Endothelial cell of umbilical vein (primary cell): ENCODE measurements at regions not wholly inside any gene's neighbourhood (a gene's known extent, or its start where the extent isn't known, plus 50 kb on each side); places are given as distances from the start of the nearest gene placed in this dataset.

Source experiments
- BruUV-seq: library from RNA; stranded (reverse); fragments of 400-500 nt; replicated peaks from 2 replicates; lab custom pipeline; 2021; lab: Mats Ljungman, UMichigan
- CTCF ChIA-PET: fragments of 300-600, 350-600 bp; sonication (Branson Sonifier 250); formaldehyde crosslinking; loops from one replicate; lab custom pipeline; 2021; ENCODE audit warnings: antibody characterized with exemption, inconsistent platforms; lab: Charles Lee
- POLR2A ChIA-PET: fragments of 300-600, 350-600 bp; sonication (Branson Sonifier 250); formaldehyde crosslinking; loops from one replicate; lab custom pipeline; 2021; ENCODE audit warnings: antibody characterized with exemption, inconsistent platforms; lab: Charles Lee
- DNase-seq: peaks from one replicate; pipeline ENCODE4 v3.0.0-alpha.2; 2011; ENCODE audit warnings: low read depth, low spot score
- FAIRE-seq: peaks from 2 replicates; lab custom pipeline; 2011; peaks lifted over from hg19 to GRCh38; lab: Jason Lieb, UNC
- H2AFZ ChIP-seq: 2 replicates; pipeline ENCODE4 v1.6.0; 2012; ENCODE audit warnings: low read depth, low read length, control low read depth, inconsistent platforms
- H3K27ac ChIP-seq: 2 replicates; pipeline ENCODE4 v1.5.1; 2011; ENCODE audit warnings: low read depth, mild to moderate bottlenecking, control low read depth, low read length, moderate library complexity; ENCODE audit not compliant: insufficient read depth
- H3K27me3 ChIP-seq, 2 experiments: 2 replicates each; pipeline versions ENCODE4 v1.6.0 to v1.6.1; 2011; ENCODE audit warnings: low read length in 2 of 2, mixed read lengths in 1 of 2; ENCODE audit not compliant: control insufficient read depth in 2 of 2, insufficient read depth in 2 of 2
- H3K36me3 ChIP-seq, 2 experiments: 2 replicates in 1 of 2; 3 replicates in 1 of 2; pipeline ENCODE4 v1.5.1; 2011; ENCODE audit warnings: low read length in 2 of 2, mild to moderate bottlenecking in 1 of 2, moderate library complexity in 1 of 2; ENCODE audit not compliant: control insufficient read depth in 2 of 2, insufficient read depth in 2 of 2; ENCODE audit errors: extremely low read depth in 1 of 2
- H3K4me1 ChIP-seq: 3 replicates; pipeline ENCODE4 v1.5.1; 2011; ENCODE audit warnings: mild to moderate bottlenecking, low read length; ENCODE audit not compliant: control insufficient read depth, insufficient read depth; ENCODE audit errors: extremely low read depth
- H3K4me2 ChIP-seq: 2 replicates; pipeline ENCODE4 v1.6.1; 2011; ENCODE audit warnings: low read length, control low read depth, mixed read lengths; ENCODE audit not compliant: insufficient read depth
- H3K4me3 ChIP-seq, 3 experiments: fragments of 200-600 bp in 1 of 3; sonication (generic), shearing (Covaris generic) in 1 of 3; replicated peaks in 1 of 3; 2 replicates each; pipeline ENCODE4 v1.5.1; 2011 to 2016; ENCODE audit warnings: control low read depth in 3 of 3, low read length in 3 of 3, mild to moderate bottlenecking in 2 of 3, inconsistent platforms in 1 of 3, low read depth in 1 of 3, moderate library complexity in 1 of 3; ENCODE audit not compliant: insufficient read depth in 1 of 3
- H3K79me2 ChIP-seq: 2 replicates; pipeline ENCODE4 v1.6.0; 2012; ENCODE audit warnings: low read length, inconsistent platforms; ENCODE audit not compliant: control insufficient read depth, insufficient read depth
- H3K9ac ChIP-seq: replicated peaks from 2 replicates; pipeline ENCODE3; 2011; ENCODE audit warnings: low read length, control low read depth; ENCODE audit not compliant: insufficient read depth; ENCODE audit errors: extremely low read depth
- H3K9me1 ChIP-seq: replicated peaks from 3 replicates; pipeline ENCODE4 v1.6.0; 2011; ENCODE audit warnings: mild to moderate bottlenecking, low read length; ENCODE audit not compliant: control insufficient read depth, insufficient read depth; ENCODE audit errors: extremely low read depth
- H3K9me3 ChIP-seq: replicated peaks from 2 replicates; pipeline ENCODE4 v1.5.1; 2012; ENCODE audit warnings: low read length, inconsistent platforms; ENCODE audit not compliant: control insufficient read depth, insufficient read depth
- H4K20me1 ChIP-seq: replicated peaks from 2 replicates; pipeline ENCODE3; 2011; ENCODE audit warnings: mild to moderate bottlenecking, low read length; ENCODE audit not compliant: control insufficient read depth, insufficient read depth; ENCODE audit errors: extremely low read depth
- CTCF ChIP-seq, 2 donors: IDR thresholded peaks; 1 replicate in 1 of 2; 2 replicates in 1 of 2; pipeline ENCODE4 v1.5.1; 2011; ENCODE audit warnings: low read length in 2 of 2, mild to moderate bottlenecking in 2 of 2, moderate library complexity in 2 of 2, control low read depth in 1 of 2, inconsistent platforms in 1 of 2, low read depth in 1 of 2; ENCODE audit not compliant: insufficient read depth in 1 of 2; ENCODE audit errors: extremely low read depth in 1 of 2
- EZH2 ChIP-seq: IDR thresholded peaks from 2 replicates; pipeline ENCODE4 v1.6.1; 2012; ENCODE audit warnings: borderline replicate concordance, low read depth, mild to moderate bottlenecking, moderate library complexity, low read length, inconsistent platforms; ENCODE audit not compliant: severe bottlenecking
- FOS ChIP-seq: IDR thresholded peaks from 2 replicates; pipeline ENCODE4 v1.6.1; 2011; ENCODE audit warnings: mild to moderate bottlenecking, low read length, moderate library complexity, borderline replicate concordance; ENCODE audit not compliant: insufficient read depth
- MAX ChIP-seq: IDR thresholded peaks from 2 replicates; pipeline ENCODE4 v1.6.1; 2011; ENCODE audit not compliant: insufficient read depth, insufficient read length
- dilution Hi-C: fragments of 300-500 bp; cut with MboI; formaldehyde crosslinking; loops from one replicate; pipeline ENCODE4 v1.15.0; 2019; ENCODE audit warnings: low sequenced_read_pairs; ENCODE audit not compliant: extremely low pct_ligation_motif_present
- intact Hi-C: fragments of 100-400 bp; cut with micrococcal nuclease; formaldehyde crosslinking; loops from one replicate; pipeline ENCODE4 v1.10.0; 2022

GRCh38 chr6:140806431-140806830 is 1326.3 kb upstream of the GJE1 start:
- H3K27me3 ChIP-seq, result no peaks in the 10 kb centered on the region
- FAIRE-seq, result no peak
- POLR2A ChIA-PET, result no interaction called here

More at GRCh38 chr6:140806431-140806830, 1326.3 kb upstream of the GJE1 start:
- H3K9me1 ChIP-seq, result no peaks in the 10 kb centered on the region
- no peaks in the 10 kb centered on the region for H3K79me2 ChIP-seq
- dilution Hi-C loops (no loop called here), intact Hi-C loops (no loop called here)
- CTCF ChIA-PET, result no interaction called here
- H3K27ac ChIP-seq, result no peak overlapping the region
- no peaks in the 10 kb centered on the region for H3K36me3 ChIP-seq
- H3K4me3 ChIP-seq, result no peak overlapping the region
- H3K4me2 ChIP-seq, result no peak overlapping the region
- H3K9me3 ChIP-seq, result no peaks in the 10 kb centered on the region
- no peaks in the 10 kb centered on the region for H3K4me1 ChIP-seq
- no peak overlapping the region for H2AFZ ChIP-seq
- BruUV-seq, result no TSS peak
- H4K20me1 ChIP-seq, result no peaks in the 10 kb centered on the region
- no peak for TF ChIP-seq MAX
- TF ChIP-seq CTCF (IDR thresholded peaks at IDR 0.05; ENCODE audit: extremely low read depth in 1 of 2, insufficient read depth in 1 of 2, low read depth in 1 of 2, low read length in 2 of 2), result no peak
- peak; percentile 15 for TF ChIP-seq FOS
- no peak for TF ChIP-seq EZH2
- DNase-seq, result no peak
- H3K9ac ChIP-seq, result no peak overlapping the region
